ENCODE measurements at regions not wholly inside any gene's neighbourhood (a gene's known extent, or its start where the extent isn't known, plus 50 kb on each side); places are given as distances from the start of the nearest gene placed in this dataset.

DNA sequence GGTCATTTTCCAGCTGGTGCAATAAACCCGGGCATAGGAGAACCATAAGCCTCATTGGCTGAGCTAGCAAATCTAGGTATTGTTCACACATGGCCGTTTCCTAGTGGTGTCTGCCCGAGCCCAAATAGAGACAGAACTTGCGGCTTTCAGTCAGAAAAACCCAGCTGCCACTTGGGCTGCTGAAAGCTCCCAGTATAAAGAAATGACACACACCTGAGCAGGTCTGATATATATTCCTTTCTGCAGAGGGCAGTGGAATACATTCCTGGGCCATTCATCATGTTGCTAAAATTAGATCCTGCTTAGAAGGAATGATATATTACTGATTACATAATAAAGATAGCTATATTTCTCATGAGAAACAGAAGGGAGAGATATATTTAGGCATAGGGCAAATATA, 83.9 kb upstream of the IRX5 start:
- TF ChIP-seq EZH2phosphoT487 (IDR thresholded peaks at IDR 0.05; ENCODE audit: insufficient read depth, low read depth) (no peak), EZH2 (IDR thresholded peaks at IDR 0.05; ENCODE audit: insufficient read depth, poor library complexity, severe bottlenecking) (no peak)

Data from GM23248 (cell line).